Transverse colon (tissue), 4 donors: ENCODE measurements at regions not wholly inside any gene's neighbourhood (a gene's known extent, or its start where the extent isn't known, plus 50 kb on each side); places are given as distances from the start of the nearest gene placed in this dataset.

Source experiments
- CTCF ChIP-seq, 5 experiments: fragments of 200-600 bp in 3 of 5; fragments of 450-650 bp in 2 of 5; sonication (generic) in 3 of 5; IDR thresholded peaks; 1 replicate in 2 of 5; 2 replicates in 3 of 5; pipeline ENCODE4 v1.5.1; 2016 to 2017; ENCODE audit warnings: antibody characterized with exemption in 5 of 5, inconsistent platforms in 3 of 5, mild to moderate bottlenecking in 2 of 5, moderate library complexity in 1 of 5
- POLR2A ChIP-seq: fragments of 450-650 bp; IDR thresholded peaks from one replicate; pipeline ENCODE4 v1.6.1; 2016; ENCODE audit warnings: antibody characterized with exemption, mild to moderate bottlenecking, moderate library complexity
- POLR2AphosphoS5 ChIP-seq, 3 donors: sonication (generic); formaldehyde crosslinking; IDR thresholded peaks; one replicate each; pipeline ENCODE4 v1.6.1; 2016; ENCODE audit warnings: antibody characterized with exemption in 3 of 3

- TF ChIP-seq CTCF (IDR thresholded peaks at IDR 0.05) (no peak), POLR2AphosphoS5 (IDR thresholded peaks at IDR 0.05) (no peak), POLR2A (no peak)
Measured at GRCh38 chr13:65803530-65804392, 1426.4 kb downstream of the PCDH9 start.
